ENCODE measurements at regions not wholly inside any gene's neighbourhood (a gene's known extent, or its start where the extent isn't known, plus 50 kb on each side); places are given as distances from the start of the nearest gene placed in this dataset.

GRCh38 chr9:79280691-79281090, 291.1 kb upstream of the TLE4 start:
- Histone ChIP-seq H3K9me3 (no peaks in the 10 kb centered on the region), H3K4me1 (no peaks in the 10 kb centered on the region), H3K27ac (no peak overlapping the region), H3K4me3 (no peak overlapping the region), H3K36me3 (no peaks in the 10 kb centered on the region), H3K27me3 (ENCODE audit: low read depth) (no peaks in the 10 kb centered on the region)
- ATAC-seq (peak in 1 of 2 donors; percentile 63), DNase-seq (no peak)
- intact Hi-C loops (cut with DNase I): no loop called here
- TF ChIP-seq CTCF (IDR thresholded peaks at IDR 0.05): no peak

- no peak overlapping the region for H3K27ac ChIP-seq
- no peak for TF ChIP-seq CTCF (IDR thresholded peaks at IDR 0.05)
- intact Hi-C loops (cut with DNase I): no loop called here
- H3K9me3 ChIP-seq: no peaks in the 10 kb centered on the region
- ATAC-seq: no peak
- H3K4me3 ChIP-seq: no peak overlapping the region
- no peaks in the 10 kb centered on the region for H3K4me1 ChIP-seq
- no peak for DNase-seq
- no peaks in the 10 kb centered on the region for H3K36me3 ChIP-seq
- no peaks in the 10 kb centered on the region for H3K27me3 ChIP-seq (ENCODE audit: low read depth)
These were observed 287.7 kb upstream of the TLE4 start for GRCh38 chr9:79284081-79284480.

- no peaks in the 10 kb centered on the region for H3K9me3 ChIP-seq
- ATAC-seq: no peak
- H3K27ac ChIP-seq: no peak overlapping the region
- no peak for TF ChIP-seq CTCF (IDR thresholded peaks at IDR 0.05)
- no peak for DNase-seq
- no peaks in the 10 kb centered on the region for H3K27me3 ChIP-seq (ENCODE audit: low read depth)
- no peaks in the 10 kb centered on the region for H3K36me3 ChIP-seq
- H3K4me3 ChIP-seq: no peak overlapping the region
- H3K4me1 ChIP-seq: no peaks in the 10 kb centered on the region
- intact Hi-C loops (cut with DNase I): no loop called here
These were observed 284.6 kb upstream of the TLE4 start for GRCh38 chr9:79286992-79287707.

GRCh38 chr9:79287708-79288290, 284.0 kb upstream of the TLE4 start:
- Histone ChIP-seq H3K4me1 (no peaks in the 10 kb centered on the region), H3K27ac (no peak overlapping the region), H3K4me3 (no peak overlapping the region), H3K27me3 (ENCODE audit: low read depth) (no peaks in the 10 kb centered on the region), H3K36me3 (no peaks in the 10 kb centered on the region), H3K9me3 (no peaks in the 10 kb centered on the region)
- ATAC-seq: no peak
- intact Hi-C loops (cut with DNase I): no loop called here
- TF ChIP-seq CTCF (IDR thresholded peaks at IDR 0.05): no peak
- no peak for DNase-seq

- no peak overlapping the region for H3K27ac ChIP-seq
- no peak for DNase-seq
- ATAC-seq: no peak
- intact Hi-C loops (cut with DNase I): no loop called here
- H3K4me1 ChIP-seq: no peaks in the 10 kb centered on the region
- H3K4me3 ChIP-seq: no peak overlapping the region
- no peaks in the 10 kb centered on the region for H3K36me3 ChIP-seq
- H3K9me3 ChIP-seq: no peaks in the 10 kb centered on the region
- no peak for TF ChIP-seq CTCF (IDR thresholded peaks at IDR 0.05)
- no peaks in the 10 kb centered on the region for H3K27me3 ChIP-seq (ENCODE audit: low read depth)
These were observed 281.9 kb upstream of the TLE4 start for GRCh38 chr9:79289856-79290255.

Measured in lower lobe of right lung (tissue), 2 donors.